Colonic mucosa (tissue), 4 donors: ENCODE measurements at regions not wholly inside any gene's neighbourhood (a gene's known extent, or its start where the extent isn't known, plus 50 kb on each side); places are given as distances from the start of the nearest gene placed in this dataset.

Experiments
- DNase-seq: peaks from one replicate; pipeline ENCODE4 v3.0.0-alpha.2; 2020
- H3K27ac ChIP-seq: fragments of 200-600 bp; one replicate; pipeline ENCODE4 v1.8.0; 2021
- H3K27me3 ChIP-seq: fragments of 200-600 bp; one replicate; pipeline ENCODE4 v1.8.0; 2021
- H3K36me3 ChIP-seq: fragments of 200-600 bp; one replicate; pipeline ENCODE4 v1.8.0; 2021
- H3K4me1 ChIP-seq: fragments of 200-600 bp; one replicate; pipeline ENCODE4 v1.8.0; 2021; ENCODE audit warnings: mild to moderate bottlenecking
- H3K4me3 ChIP-seq: fragments of 200-600 bp; one replicate; pipeline ENCODE4 v1.8.0; 2021
- H3K9ac ChIP-seq, 2 donors: one replicate each; pipeline ENCODE4 v1.7.0; 2013; ENCODE audit warnings: control low read depth in 2 of 2, low read depth in 2 of 2, low read length in 2 of 2
- H3K9me3 ChIP-seq: fragments of 200-600 bp; one replicate; pipeline ENCODE4 v1.8.0; 2021
- CTCF ChIP-seq: fragments of 200-600 bp; IDR thresholded peaks from one replicate; pipeline ENCODE4 v1.8.0; 2022; ENCODE audit warnings: antibody characterized with exemption, mild to moderate bottlenecking
- intact Hi-C: fragments of 100-400 bp; cut with DNase I; formaldehyde crosslinking; loops from one replicate; pipeline ENCODE4 v1.14.1; 2022
- donor health status: healthy.
- donor health status: DM: no; HTN: no; CAD: no.
- donor health status: DM: no; HTN: no; CAD: no.

- H3K9me3 ChIP-seq: no peaks in the 10 kb centered on the region
- no peaks in the 10 kb centered on the region for H3K27me3 ChIP-seq
- H3K4me3 ChIP-seq: no peak overlapping the region
- H3K27ac ChIP-seq: no peak overlapping the region
- H3K9ac ChIP-seq: no peak overlapping the region
- H3K36me3 ChIP-seq: no peaks in the 10 kb centered on the region
- no peak for DNase-seq
- intact Hi-C loops: no loop called here
- no peak for TF ChIP-seq CTCF
- H3K4me1 ChIP-seq: no peaks in the 10 kb centered on the region
Observed at GRCh38 chr2:41657226-41657625, 390.6 kb upstream of the PKDCC start.

DNA sequence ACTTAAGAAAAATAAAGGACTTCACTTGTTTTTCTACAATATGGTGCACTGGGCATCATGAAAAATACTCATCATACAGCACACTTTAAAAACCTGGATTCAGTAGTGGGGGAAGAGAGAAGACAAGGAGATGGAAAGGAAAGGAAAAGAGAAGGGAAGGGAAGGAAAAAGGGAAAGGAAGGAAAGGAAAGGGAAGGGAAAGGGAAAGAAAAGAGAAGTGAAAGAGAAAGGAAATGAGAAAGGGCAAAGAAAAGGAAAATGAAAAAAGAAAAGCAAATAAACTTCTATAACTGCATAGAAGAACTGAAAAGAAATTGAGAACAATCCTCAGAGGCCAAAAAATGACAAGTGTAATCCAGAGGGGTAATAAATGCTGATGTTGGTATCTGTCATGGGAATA lies 388.1 kb upstream of the PKDCC start:
- Histone ChIP-seq H3K4me1 (no peaks in the 10 kb centered on the region), H3K4me3 (no peak overlapping the region), H3K9me3 (no peaks in the 10 kb centered on the region), H3K27me3 (no peaks in the 10 kb centered on the region), H3K36me3 (no peaks in the 10 kb centered on the region), H3K27ac (no peak overlapping the region), H3K9ac (no peak overlapping the region)
- DNase-seq: no peak
- TF ChIP-seq CTCF: no peak
- intact Hi-C loops: no loop called here

GRCh38 chr2:41662461-41662860 lies 385.4 kb upstream of the PKDCC start:
- Histone ChIP-seq H3K9me3 (no peaks in the 10 kb centered on the region), H3K36me3 (no peaks in the 10 kb centered on the region), H3K4me3 (no peak overlapping the region), H3K4me1 (no peaks in the 10 kb centered on the region), H3K27me3 (no peaks in the 10 kb centered on the region), H3K27ac (no peak overlapping the region), H3K9ac (no peak overlapping the region)
- no peak for TF ChIP-seq CTCF
- DNase-seq: no peak
- intact Hi-C loops: no loop called here

DNA sequence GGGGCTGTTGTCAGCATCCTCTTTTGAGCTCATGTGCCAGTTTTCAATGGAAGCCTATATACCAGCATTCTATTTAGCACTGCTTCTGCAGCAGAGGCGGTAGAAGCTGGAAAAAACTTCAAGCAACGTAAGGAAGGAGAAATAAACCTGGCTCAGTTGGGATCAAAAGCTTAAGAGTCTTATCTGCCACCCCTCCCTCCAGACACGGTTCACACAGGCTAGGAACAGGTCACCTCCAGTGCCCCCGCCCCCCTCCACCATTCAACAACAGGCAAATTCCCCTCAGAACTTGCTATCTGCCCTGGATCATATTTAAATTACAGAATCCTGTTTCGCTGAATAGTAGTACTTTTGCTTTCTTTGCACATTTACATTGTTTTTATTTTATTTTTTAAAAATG lies 384.8 kb upstream of the PKDCC start:
- Histone ChIP-seq H3K4me1 (no peaks in the 10 kb centered on the region), H3K9ac (no peak overlapping the region), H3K36me3 (no peaks in the 10 kb centered on the region), H3K27me3 (no peaks in the 10 kb centered on the region), H3K27ac (no peak overlapping the region), H3K9me3 (no peaks in the 10 kb centered on the region), H3K4me3 (no peak overlapping the region)
- intact Hi-C loops: no loop called here
- TF ChIP-seq CTCF: no peak
- DNase-seq: no peak

DNA sequence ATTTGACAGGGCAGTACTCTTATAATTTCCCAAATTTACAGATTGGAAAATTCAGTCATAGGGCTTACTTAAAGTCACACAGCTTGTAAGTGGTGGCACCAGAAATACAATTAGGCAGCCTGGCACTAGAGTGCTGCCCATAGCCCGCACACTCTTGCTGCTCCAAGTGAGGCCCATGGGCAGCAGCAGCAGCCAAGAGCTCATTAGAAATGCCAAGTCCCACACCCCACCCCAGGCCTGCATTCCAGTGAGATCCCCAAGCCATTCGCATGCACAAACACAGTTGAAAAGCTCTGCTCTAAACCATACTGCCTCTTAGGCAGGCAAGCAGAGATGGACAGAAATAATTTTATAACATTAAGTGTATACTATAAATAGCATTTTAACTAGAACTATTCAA lies 379.3 kb upstream of the PKDCC start:
- Histone ChIP-seq H3K4me3 (no peak overlapping the region), H3K27ac (no peak overlapping the region), H3K4me1 (no peaks in the 10 kb centered on the region), H3K9me3 (no peaks in the 10 kb centered on the region), H3K9ac (no peak overlapping the region), H3K27me3 (no peaks in the 10 kb centered on the region), H3K36me3 (no peaks in the 10 kb centered on the region)
- intact Hi-C loops: no loop called here
- no peak for TF ChIP-seq CTCF
- DNase-seq: no peak

GRCh38 chr2:41678639-41679038 lies 369.2 kb upstream of the PKDCC start:
- DNase-seq: no peak
- no peaks in the 10 kb centered on the region for H3K27me3 ChIP-seq
- TF ChIP-seq CTCF: no peak
- no peaks in the 10 kb centered on the region for H3K36me3 ChIP-seq
- no peaks in the 10 kb centered on the region for H3K9me3 ChIP-seq
- intact Hi-C loops: no loop called here
- no peak overlapping the region for H3K4me3 ChIP-seq
- H3K9ac ChIP-seq: no peak overlapping the region
- H3K27ac ChIP-seq: no peak overlapping the region
- no peaks in the 10 kb centered on the region for H3K4me1 ChIP-seq
